MM.1S (cell line): ENCODE measurements at regions not wholly inside any gene's neighbourhood (a gene's known extent, or its start where the extent isn't known, plus 50 kb on each side); places are given as distances from the start of the nearest gene placed in this dataset.

ENCODE experiments used
- CTCF ChIP-seq: fragments of 300-600 bp; sonication (generic); IDR thresholded peaks from 2 replicates; pipeline ENCODE4 v1.5.1; 2016; ENCODE audit warnings: antibody characterized with exemption, low read length, mixed read lengths
- EZH2 ChIP-seq: fragments of 300-600 bp; sonication (generic); optimal IDR thresholded peaks from 2 replicates; pipeline ENCODE3; 2017; ENCODE audit warnings: low read depth, mild to moderate bottlenecking, antibody characterized with exemption, low read length, mixed read lengths

- TF ChIP-seq CTCF (no peak), EZH2 (no peak)
Observed at GRCh38 chr6:76792394-76792793, 670.9 kb downstream of the HTR1B start.
